ENCODE measurements at regions not wholly inside any gene's neighbourhood (a gene's known extent, or its start where the extent isn't known, plus 50 kb on each side); places are given as distances from the start of the nearest gene placed in this dataset.
"Not testable (repeated sequence)": the region's sequence is repeated elsewhere in the genome, so short reads cannot be mapped to it uniquely, and the experiment has no call there.

GRCh38 chr16:60648290-60648689 lies 1387.9 kb downstream of the CDH8 start:
- no peak overlapping the region for H3K4me3 ChIP-seq (ENCODE audit: low read length)
- no peak for DNase-seq (ENCODE audit: low read depth, low spot score)

- not testable (repeated sequence) for H3K4me3 ChIP-seq (ENCODE audit: low read length); DNase-seq (ENCODE audit: low read depth, low spot score)
Measured at GRCh38 chr16:60647388-60647787, 1388.8 kb downstream of the CDH8 start.

GRCh38 chr16:60646631-60647030 lies 1389.6 kb downstream of the CDH8 start:
- no peak overlapping the region for H3K4me3 ChIP-seq (ENCODE audit: low read length)
- no peak for DNase-seq (ENCODE audit: low read depth, low spot score)

GRCh38 chr16:60645541-60645940 lies 1390.7 kb downstream of the CDH8 start:
- no peak overlapping the region for H3K4me3 ChIP-seq (ENCODE audit: low read length)
- no peak for DNase-seq (ENCODE audit: low read depth, low spot score)

- no peak overlapping the region for H3K4me3 ChIP-seq (ENCODE audit: low read length)
- DNase-seq (ENCODE audit: low read depth, low spot score) = no peak
Measured at GRCh38 chr16:60642956-60643355, 1393.3 kb downstream of the CDH8 start.

- H3K4me3 ChIP-seq (ENCODE audit: low read length) = no peak overlapping the region
- no peak for DNase-seq (ENCODE audit: low read depth, low spot score)
Measured at GRCh38 chr16:60641067-60641665, 1395.1 kb downstream of the CDH8 start.

- H3K4me3 ChIP-seq (ENCODE audit: low read length) = no peak overlapping the region
- DNase-seq (ENCODE audit: low read depth, low spot score) = no peak
Measured at GRCh38 chr16:60640038-60640437, 1396.2 kb downstream of the CDH8 start.

GRCh38 chr16:60636636-60637035 lies 1399.6 kb downstream of the CDH8 start:
- H3K4me3 ChIP-seq (ENCODE audit: low read length); DNase-seq (ENCODE audit: low read depth, low spot score): not testable (repeated sequence)

GRCh38 chr16:60636117-60636516 lies 1400.1 kb downstream of the CDH8 start:
- H3K4me3 ChIP-seq (ENCODE audit: low read length) = no peak overlapping the region
- DNase-seq (ENCODE audit: low read depth, low spot score) = no peak

GRCh38 chr16:60635548-60635947 lies 1400.7 kb downstream of the CDH8 start:
- H3K4me3 ChIP-seq (ENCODE audit: low read length) = no peak overlapping the region
- no peak for DNase-seq (ENCODE audit: low read depth, low spot score)

- no peak overlapping the region for H3K4me3 ChIP-seq (ENCODE audit: low read length)
- DNase-seq (ENCODE audit: low read depth, low spot score) = no peak
Measured at GRCh38 chr16:60611844-60612243, 1424.4 kb downstream of the CDH8 start.

- DNase-seq (ENCODE audit: low read depth, low spot score) = no peak
Measured at GRCh38 chr16:60608971-60609370, 1427.3 kb downstream of the CDH8 start.

GRCh38 chr16:60605652-60606051 lies 1430.6 kb downstream of the CDH8 start:
- DNase-seq (ENCODE audit: low read depth, low spot score); H3K4me3 ChIP-seq (ENCODE audit: low read length): not testable (repeated sequence)

More at GRCh38 chr16:60608971-60609370, 1427.3 kb downstream of the CDH8 start:
- no peak overlapping the region for H3K4me3 ChIP-seq (ENCODE audit: low read length)

- no peak for DNase-seq (ENCODE audit: low read depth, low spot score)
- no peak overlapping the region for H3K4me3 ChIP-seq (ENCODE audit: low read length)
Measured at GRCh38 chr16:60605176-60605575, 1431.1 kb downstream of the CDH8 start.

GRCh38 chr16:60586493-60586892 lies 1449.7 kb downstream of the CDH8 start:
- H3K4me3 ChIP-seq (ENCODE audit: low read length) = no peak overlapping the region
- no peak for DNase-seq (ENCODE audit: low read depth, low spot score)

- no peak for DNase-seq (ENCODE audit: low read depth, low spot score)
- H3K4me3 ChIP-seq (ENCODE audit: low read length) = no peak overlapping the region
Measured at GRCh38 chr16:60582528-60582927, 1453.7 kb downstream of the CDH8 start.

- H3K4me3 ChIP-seq (ENCODE audit: low read length) = no peak overlapping the region
- no peak for DNase-seq (ENCODE audit: low read depth, low spot score)
Measured at GRCh38 chr16:60566901-60567300, 1469.3 kb downstream of the CDH8 start.

GRCh38 chr16:60564588-60564987 lies 1471.7 kb downstream of the CDH8 start:
- DNase-seq (ENCODE audit: low read depth, low spot score) = no peak

GRCh38 chr16:60563166-60563565 lies 1473.1 kb downstream of the CDH8 start:
- DNase-seq (ENCODE audit: low read depth, low spot score) = no peak

More at GRCh38 chr16:60564588-60564987, 1471.7 kb downstream of the CDH8 start:
- no peak overlapping the region for H3K4me3 ChIP-seq (ENCODE audit: low read length)

GRCh38 chr16:60558936-60559335 lies 1477.3 kb downstream of the CDH8 start:
- no peak for DNase-seq (ENCODE audit: low read depth, low spot score)
- H3K4me3 ChIP-seq (ENCODE audit: low read length) = no peak overlapping the region

More at GRCh38 chr16:60563166-60563565, 1473.1 kb downstream of the CDH8 start:
- no peak overlapping the region for H3K4me3 ChIP-seq (ENCODE audit: low read length)

- H3K4me3 ChIP-seq (ENCODE audit: low read length) = no peak overlapping the region
- DNase-seq (ENCODE audit: low read depth, low spot score) = no peak
Measured at GRCh38 chr16:60553090-60553757, 1483.0 kb downstream of the CDH8 start.

Measured in Jurkat, Clone E6-1 (cell line).